ENCODE measurements at regions not wholly inside any gene's neighbourhood (a gene's known extent, or its start where the extent isn't known, plus 50 kb on each side); places are given as distances from the start of the nearest gene placed in this dataset.

GRCh38 chr22:27674261-27674923 is 127.2 kb downstream of the MN1 start:
- no peak for TF ChIP-seq SIN3A (IDR thresholded peaks at IDR 0.05; ENCODE audit: borderline replicate concordance, insufficient read depth, low read length)

GRCh38 chr22:27676545-27677213 is 124.9 kb downstream of the MN1 start:
- TF ChIP-seq TAF1 (IDR thresholded peaks at IDR 0.05; ENCODE audit: borderline replicate concordance, insufficient read depth, low read length) (no peak), FOXP2 (optimal IDR thresholded peaks at IDR 0.05; ENCODE audit: borderline replicate concordance, extremely low read depth, extremely low read length, insufficient read depth) (no peak), POLR2AphosphoS5 (IDR thresholded peaks at IDR 0.05; ENCODE audit: low read depth, low read length) (no peak), REST (IDR thresholded peaks at IDR 0.05; ENCODE audit: insufficient read depth in 1 of 2, low read depth in 2 of 2, low read length in 2 of 2) (no peak), SIN3A (IDR thresholded peaks at IDR 0.05; ENCODE audit: borderline replicate concordance, insufficient read depth, low read length) (no peak)

- TF ChIP-seq SIN3A (IDR thresholded peaks at IDR 0.05; ENCODE audit: borderline replicate concordance, insufficient read depth, low read length) (no peak), TAF1 (IDR thresholded peaks at IDR 0.05; ENCODE audit: borderline replicate concordance, insufficient read depth, low read length) (no peak), POLR2AphosphoS5 (IDR thresholded peaks at IDR 0.05; ENCODE audit: low read depth, low read length) (no peak), FOXP2 (optimal IDR thresholded peaks at IDR 0.05; ENCODE audit: borderline replicate concordance, extremely low read depth, extremely low read length, insufficient read depth) (no peak), REST (IDR thresholded peaks at IDR 0.05; ENCODE audit: insufficient read depth in 1 of 2, low read depth in 2 of 2, low read length in 2 of 2) (no peak)
Measured at GRCh38 chr22:27677905-27678458, 123.6 kb downstream of the MN1 start.

GRCh38 chr22:27679176-27679575 is 122.4 kb downstream of the MN1 start:
- TF ChIP-seq REST (IDR thresholded peaks at IDR 0.05; ENCODE audit: insufficient read depth in 1 of 2, low read depth in 2 of 2, low read length in 2 of 2) (no peak), POLR2AphosphoS5 (IDR thresholded peaks at IDR 0.05; ENCODE audit: low read depth, low read length) (no peak), SIN3A (IDR thresholded peaks at IDR 0.05; ENCODE audit: borderline replicate concordance, insufficient read depth, low read length) (no peak), FOXP2 (optimal IDR thresholded peaks at IDR 0.05; ENCODE audit: borderline replicate concordance, extremely low read depth, extremely low read length, insufficient read depth) (no peak), TAF1 (IDR thresholded peaks at IDR 0.05; ENCODE audit: borderline replicate concordance, insufficient read depth, low read length) (no peak)

- TF ChIP-seq POLR2AphosphoS5 (IDR thresholded peaks at IDR 0.05; ENCODE audit: low read depth, low read length): no peak
- TF ChIP-seq FOXP2 (optimal IDR thresholded peaks at IDR 0.05; ENCODE audit: borderline replicate concordance, extremely low read depth, extremely low read length, insufficient read depth): no peak
Measured at GRCh38 chr22:27679693-27680488, 121.7 kb downstream of the MN1 start.

All from PFSK-1 (cell line).